Lung (tissue), 11 donors: ENCODE measurements at regions not wholly inside any gene's neighbourhood (a gene's known extent, or its start where the extent isn't known, plus 50 kb on each side); places are given as distances from the start of the nearest gene placed in this dataset.
A peak's percentile ranks its signal among the peaks of the same experiment; 100 is the strongest.

Experiments used
- ATAC-seq: fragments of 200-7000 bp; cut with Tn5 transposase; one replicate; pipeline ENCODE4 v1.9.1; 2020; ENCODE audit warnings: moderate number of reproducible peaks; ENCODE audit not compliant: insufficient read depth, low FRiP score
- DNase-seq, 3 donors: peaks; one replicate each; pipeline ENCODE4 v3.0.0-alpha.2; 2013 to 2017
- H3K27ac ChIP-seq, 2 donors: one replicate each; pipeline ENCODE4 v1.5.1; 2013; ENCODE audit warnings: mild to moderate bottlenecking in 2 of 2, moderate library complexity in 2 of 2, control low read depth in 1 of 2, inconsistent platforms in 1 of 2, low read depth in 1 of 2, low read length in 1 of 2
- H3K27me3 ChIP-seq, 3 donors: one replicate each; pipeline ENCODE4 v1.5.1; 2013; ENCODE audit warnings: low read length in 2 of 3; ENCODE audit not compliant: control insufficient read depth in 3 of 3, insufficient read depth in 3 of 3
- H3K36me3 ChIP-seq, 4 donors: one replicate each; pipeline ENCODE4 v1.5.1; 2013; ENCODE audit warnings: low read length in 4 of 4, mild to moderate bottlenecking in 1 of 4, moderate library complexity in 1 of 4; ENCODE audit not compliant: control insufficient read depth in 4 of 4, insufficient read depth in 4 of 4
- H3K4me1 ChIP-seq, 5 donors: one replicate each; pipeline ENCODE4 v1.5.1; 2013; ENCODE audit warnings: low read length in 5 of 5, mild to moderate bottlenecking in 2 of 5, moderate library complexity in 1 of 5; ENCODE audit not compliant: control insufficient read depth in 5 of 5, insufficient read depth in 5 of 5
- H3K4me3 ChIP-seq: one replicate; pipeline ENCODE4 v1.5.1; 2013; ENCODE audit warnings: mild to moderate bottlenecking, control low read depth, moderate library complexity
- H3K9ac ChIP-seq, 2 donors: one replicate each; pipeline ENCODE4 v1.5.1; 2013; ENCODE audit warnings: low read length in 2 of 2, control low read depth in 1 of 2; ENCODE audit not compliant: insufficient read depth in 1 of 2
- H3K9me3 ChIP-seq, 4 donors: one replicate each; pipeline ENCODE4 v1.5.1; 2013; ENCODE audit warnings: low read length in 3 of 4, mild to moderate bottlenecking in 1 of 4, moderate library complexity in 1 of 4; ENCODE audit not compliant: control insufficient read depth in 4 of 4, insufficient read depth in 3 of 4
- WGBS, 2 donors: extraction: QIAGEN DNeasy Blood & Tissue Kit; methylation state at CpG; one replicate each; pipeline ENCODE4 v1.1.7; 2013; 5-methylcytosine and 5-hydroxymethylcytosine counted together
- TF ChIP-seq, protein P1 (sequence below): IDR thresholded peaks from 2 replicates; pipeline ENCODE4 v1.5.1; 2012; ENCODE audit warnings: mild to moderate bottlenecking; ENCODE audit errors: control extremely low read depth, extremely low read depth
- donor health status: control.
- donor health status: control.
- donor health status: Bipolar disorder and iron deficiency.
- donor health status: healthy.
- donor health status: DM: yes; HTN: yes; CAD: no.

- no peak overlapping the region for H3K4me3 ChIP-seq
- no peaks in the 10 kb centered on the region for H3K9me3 ChIP-seq
- 9 to 15% methylated on average over 14 of the region's 14 CpGs for WGBS, 2 donors
- DNase-seq: peak in 2 of 3 donors; percentile 64 to 68
- H3K27ac ChIP-seq: no peak overlapping the region
- TF ChIP-seq, protein P1, sequence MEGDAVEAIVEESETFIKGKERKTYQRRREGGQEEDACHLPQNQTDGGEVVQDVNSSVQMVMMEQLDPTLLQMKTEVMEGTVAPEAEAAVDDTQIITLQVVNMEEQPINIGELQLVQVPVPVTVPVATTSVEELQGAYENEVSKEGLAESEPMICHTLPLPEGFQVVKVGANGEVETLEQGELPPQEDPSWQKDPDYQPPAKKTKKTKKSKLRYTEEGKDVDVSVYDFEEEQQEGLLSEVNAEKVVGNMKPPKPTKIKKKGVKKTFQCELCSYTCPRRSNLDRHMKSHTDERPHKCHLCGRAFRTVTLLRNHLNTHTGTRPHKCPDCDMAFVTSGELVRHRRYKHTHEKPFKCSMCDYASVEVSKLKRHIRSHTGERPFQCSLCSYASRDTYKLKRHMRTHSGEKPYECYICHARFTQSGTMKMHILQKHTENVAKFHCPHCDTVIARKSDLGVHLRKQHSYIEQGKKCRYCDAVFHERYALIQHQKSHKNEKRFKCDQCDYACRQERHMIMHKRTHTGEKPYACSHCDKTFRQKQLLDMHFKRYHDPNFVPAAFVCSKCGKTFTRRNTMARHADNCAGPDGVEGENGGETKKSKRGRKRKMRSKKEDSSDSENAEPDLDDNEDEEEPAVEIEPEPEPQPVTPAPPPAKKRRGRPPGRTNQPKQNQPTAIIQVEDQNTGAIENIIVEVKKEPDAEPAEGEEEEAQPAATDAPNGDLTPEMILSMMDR: no peak
- no peaks in the 10 kb centered on the region for H3K36me3 ChIP-seq
- no peak overlapping the region for H3K9ac ChIP-seq
- H3K27me3 ChIP-seq: no peaks in the 10 kb centered on the region
- H3K4me1 ChIP-seq: peaks cover 0 to 16% (median 0%) of the 10 kb centered on the region in 5 donors
- no peak for ATAC-seq
Observed at GRCh38 chr10:6738112-6738768, 158.2 kb upstream of the PRKCQ start.

GRCh38 chr10:6737758-6738111 lies 157.7 kb upstream of the PRKCQ start:
- DNase-seq (peak in 1 of 3 donors; percentile 43), ATAC-seq (no peak)
- H3K27ac ChIP-seq: no peak overlapping the region
- TF ChIP-seq, protein P1: no peak
- no peaks in the 10 kb centered on the region for H3K27me3 ChIP-seq
- H3K36me3 ChIP-seq: no peaks in the 10 kb centered on the region
- H3K4me3 ChIP-seq: no peak overlapping the region
- WGBS, 2 donors: 60 to 70% methylated on average over 6 of the region's 6 CpGs
- no peak overlapping the region for H3K9ac ChIP-seq
- no peaks in the 10 kb centered on the region for H3K9me3 ChIP-seq
- peaks cover 0 to 16% (median 0%) of the 10 kb centered on the region in 5 donors for H3K4me1 ChIP-seq

DNA sequence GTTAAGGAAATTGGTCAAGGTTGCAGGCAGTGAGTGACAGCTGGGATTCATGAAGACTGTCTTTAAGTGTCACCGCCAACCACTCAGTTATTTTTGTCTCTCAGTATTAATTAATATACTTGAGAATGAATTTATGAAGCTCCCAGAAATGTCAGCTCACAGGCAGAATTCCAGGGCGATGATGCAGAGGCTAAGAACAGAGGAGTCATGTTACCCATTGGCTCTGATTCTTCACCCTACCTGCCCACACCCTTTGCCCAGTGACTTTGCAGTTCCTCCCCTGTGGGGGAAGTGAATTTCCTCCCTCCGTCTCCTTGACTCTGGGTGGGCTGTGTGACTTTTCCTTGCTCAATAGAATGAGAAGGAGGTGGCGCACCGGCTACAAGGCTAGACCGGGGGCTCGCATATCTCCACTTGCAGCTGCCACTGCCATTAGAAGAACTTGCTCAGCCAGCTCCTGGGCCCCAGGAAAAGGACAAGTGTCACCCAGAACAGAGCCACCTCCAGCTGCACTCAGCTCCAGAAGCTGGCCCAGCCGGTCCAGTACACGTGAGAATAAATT lies 157.1 kb upstream of the PRKCQ start:
- ATAC-seq: no peak
- 55 to 56% methylated on average over 9 of the region's 9 CpGs for WGBS, 2 donors
- Histone ChIP-seq H3K4me3 (no peak overlapping the region), H3K36me3 (no peaks in the 10 kb centered on the region), H3K27me3 (no peaks in the 10 kb centered on the region), H3K27ac (no peak overlapping the region), H3K9ac (no peak overlapping the region), H3K9me3 (no peaks in the 10 kb centered on the region), H3K4me1 (peaks cover 0 to 16% (median 0%) of the 10 kb centered on the region in 5 donors)
- peak; percentile 26 to 52 (median 47) for DNase-seq
- TF ChIP-seq, protein P1: no peak
